GM23338 (cell line): ENCODE measurements at regions not wholly inside any gene's neighbourhood (a gene's known extent, or its start where the extent isn't known, plus 50 kb on each side); places are given as distances from the start of the nearest gene placed in this dataset.

Source experiments
- ATAC-seq: fragments of 200-7000 bp; cut with Tn5 transposase; 3 replicates; pipeline ENCODE4 v1.9.1; 2020
- DNase-seq: peaks from one replicate; pipeline ENCODE4 v3.0.0-alpha.2; 2015; ENCODE audit warnings: low spot score
- H2AFZ ChIP-seq: fragments of 200-600 bp; sonication (generic); 2 replicates; pipeline ENCODE4 v1.8.0; 2016; ENCODE audit warnings: antibody characterized with exemption, mild to moderate bottlenecking, moderate library complexity
- H3F3A ChIP-seq: fragments of 200-600 bp; sonication (generic); replicated peaks from 2 replicates; pipeline ENCODE4 v1.8.0; 2017; ENCODE audit warnings: antibody characterized with exemption, mixed run types, low read depth
- H3K27ac ChIP-seq: fragments of 200-600 bp; sonication (generic); 2 replicates; pipeline ENCODE4 v1.6.1; 2016; ENCODE audit warnings: low read depth
- H3K27me3 ChIP-seq: fragments of 200-600 bp; sonication (generic); 2 replicates; pipeline ENCODE4 v1.8.0; 2016; ENCODE audit warnings: mild to moderate bottlenecking, mixed run types, moderate library complexity; ENCODE audit not compliant: insufficient read depth
- H3K36me3 ChIP-seq: fragments of 200-600 bp; sonication (generic); 2 replicates; pipeline ENCODE4 v1.8.0; 2016; ENCODE audit warnings: mild to moderate bottlenecking; ENCODE audit not compliant: insufficient read depth
- H3K4me1 ChIP-seq: fragments of 200-600 bp; sonication (generic); 2 replicates; pipeline ENCODE4 v1.8.0; 2016; ENCODE audit warnings: mild to moderate bottlenecking, moderate library complexity; ENCODE audit not compliant: insufficient read depth
- H3K4me2 ChIP-seq: fragments of 200-600 bp; sonication (generic); 2 replicates; pipeline ENCODE4 v1.7.1; 2017; ENCODE audit warnings: mixed run types
- H3K4me3 ChIP-seq: fragments of 200-600 bp; sonication (generic); 2 replicates; pipeline ENCODE4 v1.6.1; 2016; ENCODE audit warnings: mixed run types
- H3K79me2 ChIP-seq: fragments of 200-600 bp; sonication (generic); replicated peaks from 2 replicates; pipeline ENCODE4 v1.8.0; 2017; ENCODE audit warnings: mild to moderate bottlenecking; ENCODE audit not compliant: insufficient read depth
- H3K9me2 ChIP-seq: fragments of 200-600 bp; sonication (generic); 2 replicates; pipeline ENCODE4 v1.8.0; 2017; ENCODE audit not compliant: insufficient read depth
- H4K20me1 ChIP-seq: fragments of 200-600 bp; sonication (generic); replicated peaks from 2 replicates; pipeline ENCODE4 v1.8.0; 2017; ENCODE audit warnings: mild to moderate bottlenecking; ENCODE audit not compliant: insufficient read depth
- H3K27ac Mint-ChIP-seq: 2 replicates; pipeline ENCODE4 v1.8.0; 2020; ENCODE audit warnings: inconsistent platforms, mild to moderate bottlenecking, moderate library complexity, mixed read lengths
- H3K27me3 Mint-ChIP-seq: 3 replicates; pipeline ENCODE4 v1.8.0; 2022; ENCODE audit warnings: low read depth, mild to moderate bottlenecking, moderate library complexity, mixed read lengths, inconsistent platforms; ENCODE audit not compliant: insufficient read depth, poor library complexity
- H3K36me3 Mint-ChIP-seq: 3 replicates; pipeline ENCODE4 v1.8.0; 2021; ENCODE audit warnings: low read depth, mild to moderate bottlenecking, inconsistent platforms, moderate library complexity, mixed read lengths
- H3K4me1 Mint-ChIP-seq: 3 replicates; pipeline ENCODE4 v1.8.0; 2020; ENCODE audit warnings: mild to moderate bottlenecking, inconsistent platforms, mixed read lengths
- H3K4me3 Mint-ChIP-seq: 3 replicates; pipeline ENCODE4 v1.8.0; 2021; ENCODE audit warnings: moderate library complexity, mild to moderate bottlenecking, inconsistent platforms, mixed read lengths
- H3K9me3 Mint-ChIP-seq: 3 replicates; pipeline ENCODE4 v1.8.0; 2020; ENCODE audit warnings: moderate library complexity, mild to moderate bottlenecking, inconsistent platforms, mixed read lengths
- CREB1 ChIP-seq: fragments of 250-450 bp; sonication (Bioruptor Pico); IDR thresholded peaks from 2 replicates; pipeline ENCODE4 v1.5.0; 2020; ENCODE audit warnings: low read depth, mild to moderate bottlenecking, moderate library complexity
- ETS1 ChIP-seq: IDR thresholded peaks from 2 replicates; pipeline ENCODE4 v1.6.1; 2016; ENCODE audit warnings: antibody characterized with exemption
- EZH2phosphoT487 ChIP-seq: fragments of 200-600 bp; sonication (generic); IDR thresholded peaks from one replicate; pipeline ENCODE4 v1.8.1; 2018; ENCODE audit warnings: antibody characterized with exemption; ENCODE audit not compliant: unreplicated experiment
- NANOG ChIP-seq: IDR thresholded peaks from 2 replicates; pipeline ENCODE4 v1.6.1; 2016; ENCODE audit warnings: antibody characterized with exemption, borderline replicate concordance
- POLR2AphosphoS5 ChIP-seq: IDR thresholded peaks from 2 replicates; pipeline ENCODE4 v1.6.1; 2016; ENCODE audit warnings: antibody characterized with exemption, low read depth
- STAT1 ChIP-seq: IDR thresholded peaks from one replicate; pipeline ENCODE4 v1.6.1; 2016; ENCODE audit warnings: antibody characterized with exemption; ENCODE audit not compliant: unreplicated experiment
- ZNF114 ChIP-seq: fragments of 250-450 bp; sonication (Bioruptor Pico); IDR thresholded peaks from 2 replicates; pipeline ENCODE4 v1.5.0; 2020; ENCODE audit warnings: mild to moderate bottlenecking, moderate library complexity
- ZNF331 ChIP-seq: fragments of 250-450 bp; sonication (Bioruptor Pico); IDR thresholded peaks from 2 replicates; pipeline ENCODE4 v1.5.0; 2020; ENCODE audit warnings: low read depth, mild to moderate bottlenecking, moderate library complexity
- ZNF462 ChIP-seq: fragments of 250-450 bp; sonication (Bioruptor Pico); IDR thresholded peaks from 2 replicates; pipeline ENCODE4 v1.5.0; 2020; ENCODE audit warnings: mild to moderate bottlenecking, moderate library complexity

- no peaks in the 10 kb centered on the region for H3K9me2 ChIP-seq
- Mint-ChIP-seq H3K4me3 (no peak overlapping the region), H3K27me3 (peaks cover 3% of the 10 kb centered on the region), H3K9me3 (peaks cover 13% of the 10 kb centered on the region), H3K4me1 (peaks cover 3% of the 10 kb centered on the region), H3K36me3 (peaks cover 5% of the 10 kb centered on the region), H3K27ac (no peak overlapping the region)
- no peaks in the 10 kb centered on the region for H3K36me3 ChIP-seq
- no peaks in the 10 kb centered on the region for H3K4me1 ChIP-seq
- peak overlapping the region; percentile 74 for H2AFZ ChIP-seq
- H3K27ac ChIP-seq = no peak overlapping the region
- DNase-seq = no peak
- ATAC-seq = no peak
- no peaks in the 10 kb centered on the region for H4K20me1 ChIP-seq
- no peaks in the 10 kb centered on the region for H3K79me2 ChIP-seq
- no peak overlapping the region for H3K4me2 ChIP-seq
- H3K4me3 ChIP-seq = no peak overlapping the region
- TF ChIP-seq ZNF462 (CRISPR knock-in tag) = no peak
- TF ChIP-seq ZNF331 (CRISPR knock-in tag) = no peak
- no peak for TF ChIP-seq CREB1 (CRISPR knock-in tag)
- TF ChIP-seq EZH2phosphoT487 = no peak
- H3K27me3 ChIP-seq = no peaks in the 10 kb centered on the region
- no peaks in the 10 kb centered on the region for H3F3A ChIP-seq
Observed at GRCh38 chr17:79678091-79678735, 52.5 kb upstream of the ENPP7 start.

- Histone ChIP-seq H4K20me1 (no peaks in the 10 kb centered on the region), H3K9me2 (no peaks in the 10 kb centered on the region), H3K4me1 (no peaks in the 10 kb centered on the region), H3K27ac (no peak overlapping the region), H3K36me3 (no peaks in the 10 kb centered on the region), H3K4me3 (no peak overlapping the region), H3F3A (no peaks in the 10 kb centered on the region), H3K79me2 (no peaks in the 10 kb centered on the region), H3K4me2 (no peak overlapping the region), H3K27me3 (no peaks in the 10 kb centered on the region), H2AFZ (no peak overlapping the region)
- H3K4me1 Mint-ChIP-seq = peaks cover 3% of the 10 kb centered on the region; the same call in 2 of the 3 replicates
- peaks cover 3% of the 10 kb centered on the region for H3K27me3 Mint-ChIP-seq
- H3K27ac Mint-ChIP-seq = no peak overlapping the region
- TF ChIP-seq NANOG (no peak), STAT1 (no peak), ZNF114 (no peak), POLR2AphosphoS5 (no peak), CREB1 (CRISPR knock-in tag) (no peak), ETS1 (no peak)
- H3K4me3 Mint-ChIP-seq = no peak overlapping the region
- DNase-seq (no peak), ATAC-seq (no peak)
- peaks cover 19% of the 10 kb centered on the region for H3K9me3 Mint-ChIP-seq
- peaks cover 6% of the 10 kb centered on the region for H3K36me3 Mint-ChIP-seq
Observed at GRCh38 chr17:79677646-79678045, 53.1 kb upstream of the ENPP7 start.
